Activated naive CD8-positive, alpha-beta T cell treated with anti-CD3 and anti-CD28 coated beads, Interleukin-2, amount 10 ng/mL, durations not matched to agents 7 days and 5 days (primary cell): ENCODE measurements at regions not wholly inside any gene's neighbourhood (a gene's known extent, or its start where the extent isn't known, plus 50 kb on each side); places are given as distances from the start of the nearest gene placed in this dataset.

Experiments
- ATAC-seq: fragments of 150-1000 bp; cut with Tn5 transposase; one replicate; pipeline ENCODE4 v1.10.0; 2021; ENCODE audit warnings: low read depth, moderate library complexity
- POLR2A ChIA-PET: fragments of 350-600 bp; sonication (Branson Sonifier 250); formaldehyde crosslinking; loops from one replicate; lab custom pipeline; 2021; ENCODE audit warnings: antibody characterized with exemption; lab: Charles Lee
- DNase-seq: peaks from one replicate; pipeline ENCODE4 v3.0.0; 2021
- H3K27ac Mint-ChIP-seq: one replicate; pipeline ENCODE4 v1.8.0; 2022; ENCODE audit warnings: mild to moderate bottlenecking, mixed read lengths
- H3K27me3 Mint-ChIP-seq: one replicate; pipeline ENCODE4 v1.8.0; 2022; ENCODE audit warnings: mild to moderate bottlenecking, moderate library complexity, mixed read lengths
- H3K36me3 Mint-ChIP-seq: one replicate; pipeline ENCODE4 v1.8.0; 2021; ENCODE audit warnings: mild to moderate bottlenecking, mixed read lengths
- H3K4me1 Mint-ChIP-seq: one replicate; pipeline ENCODE4 v1.8.0; 2021; ENCODE audit warnings: mixed read lengths
- H3K4me3 Mint-ChIP-seq: one replicate; pipeline ENCODE4 v1.8.0; 2022; ENCODE audit warnings: mild to moderate bottlenecking, moderate library complexity, mixed read lengths
- H3K9me3 Mint-ChIP-seq: one replicate; pipeline ENCODE4 v1.8.0; 2021; ENCODE audit warnings: mixed read lengths

DNA sequence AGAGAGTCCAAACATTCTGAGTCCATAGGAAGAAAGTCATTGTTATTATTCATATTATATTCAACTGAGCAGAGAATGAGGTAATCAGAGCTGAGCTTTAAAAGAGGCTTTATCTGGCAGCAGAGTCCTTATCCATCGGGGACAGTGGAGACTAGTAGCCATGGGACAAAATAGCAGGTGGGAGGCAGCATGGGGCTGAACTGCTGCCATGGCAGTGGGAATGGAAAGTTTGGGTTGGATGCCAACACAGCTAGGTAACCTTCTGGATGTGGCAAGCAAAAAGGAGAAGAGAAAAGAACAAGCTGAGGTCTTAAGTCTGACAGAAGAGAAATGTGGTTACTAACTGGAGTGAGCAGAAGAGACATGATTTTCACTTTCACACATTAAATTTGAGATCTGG, 71.0 kb upstream of the CDKN3 start:
- Mint-ChIP-seq H3K36me3 (no peaks in the 10 kb centered on the region), H3K4me3 (no peak overlapping the region), H3K9me3 (no peaks in the 10 kb centered on the region), H3K27me3 (peaks cover 4% of the 10 kb centered on the region), H3K4me1 (no peaks in the 10 kb centered on the region), H3K27ac (no peak overlapping the region)
- DNase-seq (no peak), ATAC-seq (no peak)
- POLR2A ChIA-PET, result no interaction called here

- H3K4me1 Mint-ChIP-seq, result no peaks in the 10 kb centered on the region
- no peak for ATAC-seq
- POLR2A ChIA-PET, result no interaction called here
- peaks cover 13% of the 10 kb centered on the region for H3K27me3 Mint-ChIP-seq
- no peaks in the 10 kb centered on the region for H3K9me3 Mint-ChIP-seq
- no peaks in the 10 kb centered on the region for H3K36me3 Mint-ChIP-seq
- H3K4me3 Mint-ChIP-seq, result no peak overlapping the region
- DNase-seq, result no peak
- H3K27ac Mint-ChIP-seq, result no peak overlapping the region
Measured at GRCh38 chr14:54329082-54329695, 67.6 kb upstream of the CDKN3 start.

DNA sequence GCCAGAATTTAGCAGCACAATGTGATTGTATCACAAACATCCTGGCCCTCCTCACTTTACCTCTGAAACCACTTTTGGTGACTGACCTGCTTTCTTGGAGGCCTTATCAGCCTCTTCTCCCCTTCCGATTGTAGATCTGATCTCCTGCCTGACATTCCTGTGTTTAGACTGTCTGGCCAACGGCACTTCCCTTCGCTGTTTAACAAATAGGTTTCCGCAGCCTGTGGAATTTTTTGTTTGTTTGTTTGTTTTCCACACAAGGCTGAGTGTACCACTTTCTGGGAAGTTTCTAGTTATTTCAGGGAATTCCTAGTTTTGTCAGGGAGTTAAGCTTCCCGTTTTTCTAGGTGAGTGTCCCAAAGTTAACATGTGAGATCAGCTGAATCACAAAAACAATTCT, 65.9 kb upstream of the CDKN3 start:
- POLR2A ChIA-PET, result no interaction called here
- ATAC-seq, result no peak

DNA sequence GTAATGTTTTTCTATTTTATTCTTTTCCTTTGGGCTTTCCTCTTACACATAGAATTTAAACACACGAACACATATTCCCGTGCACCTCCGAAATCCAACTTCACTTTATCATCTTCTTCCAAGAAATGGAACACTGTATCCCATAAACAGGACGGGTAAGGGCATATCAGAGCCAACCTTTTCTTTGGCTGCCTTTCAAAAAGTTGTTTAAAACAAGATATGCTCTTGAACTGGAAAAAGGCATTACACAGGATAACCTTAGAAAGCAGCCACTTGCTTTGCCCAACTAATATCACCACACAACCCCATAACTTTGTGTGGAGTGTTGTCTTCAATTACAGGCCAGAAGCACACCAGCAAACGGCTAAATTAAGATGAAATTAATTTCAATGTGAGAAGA, 65.3 kb upstream of the CDKN3 start:
- Mint-ChIP-seq H3K27ac (no peak overlapping the region), H3K9me3 (no peaks in the 10 kb centered on the region), H3K4me3 (no peak overlapping the region), H3K27me3 (peaks cover 16% of the 10 kb centered on the region), H3K4me1 (no peaks in the 10 kb centered on the region), H3K36me3 (no peaks in the 10 kb centered on the region)
- POLR2A ChIA-PET, result no interaction called here
- ATAC-seq, result no peak
- no peak for DNase-seq

More for the DNA sequence above, 65.9 kb upstream of the CDKN3 start:
- Mint-ChIP-seq H3K4me1 (no peaks in the 10 kb centered on the region), H3K27ac (no peak overlapping the region), H3K27me3 (peaks cover 16% of the 10 kb centered on the region), H3K36me3 (no peaks in the 10 kb centered on the region), H3K4me3 (no peak overlapping the region), H3K9me3 (no peaks in the 10 kb centered on the region)
- DNase-seq, result no peak

DNA sequence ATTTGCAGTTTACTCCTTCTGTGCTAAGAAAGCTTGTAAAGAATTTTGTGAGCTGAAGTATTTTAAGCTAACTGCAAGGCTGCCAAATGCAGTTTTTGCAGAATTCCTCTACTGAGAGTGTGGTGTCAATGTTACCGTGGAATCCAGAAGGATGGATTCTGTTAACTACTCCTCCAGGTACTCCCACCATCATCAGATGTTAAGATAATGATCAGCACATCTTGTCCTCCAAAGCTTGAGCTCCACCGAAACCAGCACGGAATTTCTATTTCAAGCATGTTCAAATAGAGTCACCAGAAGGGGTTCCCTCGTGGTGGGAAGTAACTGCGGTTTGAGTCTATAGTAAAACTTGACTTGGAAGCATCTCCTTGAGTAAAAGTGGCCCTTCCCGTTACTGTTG, 64.3 kb upstream of the CDKN3 start:
- no peak for ATAC-seq
- Mint-ChIP-seq H3K4me3 (no peak overlapping the region), H3K27me3 (peaks cover 19% of the 10 kb centered on the region), H3K4me1 (no peaks in the 10 kb centered on the region), H3K36me3 (no peaks in the 10 kb centered on the region), H3K27ac (no peak overlapping the region), H3K9me3 (no peaks in the 10 kb centered on the region)
- no peak for DNase-seq
- POLR2A ChIA-PET, result no interaction called here

- POLR2A ChIA-PET, result no interaction called here
- peaks cover 26% of the 10 kb centered on the region for H3K27me3 Mint-ChIP-seq
- no peak for ATAC-seq
- H3K27ac Mint-ChIP-seq, result no peak overlapping the region
- no peaks in the 10 kb centered on the region for H3K9me3 Mint-ChIP-seq
- no peak for DNase-seq
- H3K4me3 Mint-ChIP-seq, result no peak overlapping the region
- no peaks in the 10 kb centered on the region for H3K36me3 Mint-ChIP-seq
- H3K4me1 Mint-ChIP-seq, result no peaks in the 10 kb centered on the region
Measured at GRCh38 chr14:54333511-54333910, 63.3 kb upstream of the CDKN3 start.

DNA sequence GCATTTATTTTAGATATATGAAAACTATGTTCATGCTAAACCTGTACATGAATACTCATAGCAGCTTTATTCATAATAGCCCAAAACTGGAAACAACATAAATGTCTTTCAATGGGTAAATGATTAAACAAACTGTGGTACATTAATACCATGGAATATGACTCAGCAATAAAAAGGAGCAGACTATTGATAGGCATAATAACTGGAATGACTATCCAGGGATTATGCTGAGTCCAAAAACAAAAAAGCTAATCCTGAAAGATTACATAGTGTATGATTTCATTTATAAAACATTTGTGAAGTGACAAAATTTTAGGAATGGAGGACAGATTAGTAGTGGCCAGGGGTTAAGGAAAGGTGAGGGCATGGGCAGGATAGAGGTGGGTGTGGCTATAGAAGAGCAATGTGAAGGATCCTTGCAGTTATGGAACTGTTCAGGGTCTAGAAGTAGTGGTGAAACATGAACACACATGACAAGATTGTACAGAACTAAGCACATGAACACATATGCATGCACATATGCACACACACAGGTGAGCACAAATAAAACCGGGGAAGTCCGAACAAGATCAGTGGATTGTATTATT, 61.1 kb upstream of the CDKN3 start:
- Mint-ChIP-seq H3K36me3 (no peaks in the 10 kb centered on the region), H3K27me3 (peaks cover 31% of the 10 kb centered on the region)
- POLR2A ChIA-PET, result no interaction called here

GRCh38 chr14:54337314-54337713, 59.5 kb upstream of the CDKN3 start:
- Mint-ChIP-seq H3K27me3 (peaks cover 29% of the 10 kb centered on the region), H3K4me3 (no peak overlapping the region), H3K9me3 (no peaks in the 10 kb centered on the region), H3K4me1 (no peaks in the 10 kb centered on the region), H3K27ac (no peak overlapping the region), H3K36me3 (no peaks in the 10 kb centered on the region)
- POLR2A ChIA-PET, result no interaction called here
- ATAC-seq (no peak), DNase-seq (no peak)

More for the DNA sequence above, 61.1 kb upstream of the CDKN3 start:
- H3K4me1 Mint-ChIP-seq, result no peaks in the 10 kb centered on the region
- no peak overlapping the region for H3K27ac Mint-ChIP-seq
- H3K4me3 Mint-ChIP-seq, result no peak overlapping the region
- DNase-seq, result no peak
- no peaks in the 10 kb centered on the region for H3K9me3 Mint-ChIP-seq
- ATAC-seq, result no peak

DNA sequence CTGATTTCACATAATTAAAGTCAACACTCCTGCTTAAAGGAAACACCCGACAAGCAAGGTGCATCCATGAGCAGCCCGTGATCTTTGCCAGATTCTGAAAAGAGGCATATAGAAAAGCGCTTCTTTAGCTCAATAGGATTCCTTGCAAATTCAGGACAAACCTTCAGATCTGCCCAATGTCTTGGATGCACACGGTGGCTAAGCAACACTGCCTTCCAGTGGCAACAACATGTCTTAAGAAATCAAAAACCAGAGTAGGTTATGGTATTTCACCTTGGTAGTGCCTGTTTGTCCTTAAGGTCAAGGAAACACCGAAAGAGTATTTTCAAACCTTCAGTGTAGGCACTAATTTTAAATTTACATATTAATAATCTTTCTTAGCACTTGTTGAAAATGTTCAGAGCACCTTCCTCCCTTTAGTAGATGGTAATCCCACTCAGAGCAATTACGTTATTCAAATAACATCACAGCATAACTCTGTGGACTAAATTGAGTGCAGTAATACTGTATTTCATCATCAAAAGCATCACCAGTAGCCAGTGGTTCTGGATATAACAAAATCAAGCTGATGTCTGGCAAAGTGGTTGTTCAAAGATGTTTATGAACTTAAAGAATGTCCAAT, 58.0 kb upstream of the CDKN3 start:
- DNase-seq (no peak), ATAC-seq (no peak)
- Mint-ChIP-seq H3K27ac (no peak overlapping the region), H3K36me3 (no peaks in the 10 kb centered on the region), H3K4me1 (no peaks in the 10 kb centered on the region), H3K9me3 (no peaks in the 10 kb centered on the region), H3K27me3 (peaks cover 23% of the 10 kb centered on the region), H3K4me3 (no peak overlapping the region)
- POLR2A ChIA-PET, result no interaction called here

DNA sequence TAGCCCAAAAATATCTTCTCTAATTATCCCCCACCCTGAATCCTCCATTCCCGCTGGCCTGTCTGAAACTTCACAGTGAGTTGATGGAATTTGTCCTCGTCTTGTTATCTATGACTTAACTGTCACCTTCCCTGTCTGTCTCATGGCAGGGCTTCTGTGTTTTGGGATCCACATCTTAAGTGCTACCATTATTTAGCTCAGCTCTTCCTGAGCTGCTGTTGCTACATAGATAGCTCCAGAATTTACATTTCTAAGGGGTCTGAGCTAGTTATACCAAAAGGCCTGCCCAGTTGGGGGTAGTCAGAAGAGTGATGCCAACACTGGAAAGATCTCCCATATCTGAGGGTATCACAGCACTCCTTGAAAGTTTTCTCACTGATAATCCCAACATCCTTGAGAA, 57.0 kb upstream of the CDKN3 start:
- Mint-ChIP-seq H3K36me3 (no peaks in the 10 kb centered on the region), H3K27me3 (peaks cover 23% of the 10 kb centered on the region), H3K4me3 (no peak overlapping the region), H3K4me1 (no peaks in the 10 kb centered on the region), H3K9me3 (no peaks in the 10 kb centered on the region), H3K27ac (no peak overlapping the region)
- POLR2A ChIA-PET, result no interaction called here
- no peak for ATAC-seq
- DNase-seq, result no peak

GRCh38 chr14:54342806-54343205, 54.0 kb upstream of the CDKN3 start:
- no peaks in the 10 kb centered on the region for H3K9me3 Mint-ChIP-seq
- H3K27me3 Mint-ChIP-seq, result peaks cover 17% of the 10 kb centered on the region
- no peak for ATAC-seq
- H3K27ac Mint-ChIP-seq, result no peak overlapping the region
- no peaks in the 10 kb centered on the region for H3K4me1 Mint-ChIP-seq
- H3K36me3 Mint-ChIP-seq, result no peaks in the 10 kb centered on the region
- no peak overlapping the region for H3K4me3 Mint-ChIP-seq
- DNase-seq, result no peak
- POLR2A ChIA-PET, result no interaction called here

DNA sequence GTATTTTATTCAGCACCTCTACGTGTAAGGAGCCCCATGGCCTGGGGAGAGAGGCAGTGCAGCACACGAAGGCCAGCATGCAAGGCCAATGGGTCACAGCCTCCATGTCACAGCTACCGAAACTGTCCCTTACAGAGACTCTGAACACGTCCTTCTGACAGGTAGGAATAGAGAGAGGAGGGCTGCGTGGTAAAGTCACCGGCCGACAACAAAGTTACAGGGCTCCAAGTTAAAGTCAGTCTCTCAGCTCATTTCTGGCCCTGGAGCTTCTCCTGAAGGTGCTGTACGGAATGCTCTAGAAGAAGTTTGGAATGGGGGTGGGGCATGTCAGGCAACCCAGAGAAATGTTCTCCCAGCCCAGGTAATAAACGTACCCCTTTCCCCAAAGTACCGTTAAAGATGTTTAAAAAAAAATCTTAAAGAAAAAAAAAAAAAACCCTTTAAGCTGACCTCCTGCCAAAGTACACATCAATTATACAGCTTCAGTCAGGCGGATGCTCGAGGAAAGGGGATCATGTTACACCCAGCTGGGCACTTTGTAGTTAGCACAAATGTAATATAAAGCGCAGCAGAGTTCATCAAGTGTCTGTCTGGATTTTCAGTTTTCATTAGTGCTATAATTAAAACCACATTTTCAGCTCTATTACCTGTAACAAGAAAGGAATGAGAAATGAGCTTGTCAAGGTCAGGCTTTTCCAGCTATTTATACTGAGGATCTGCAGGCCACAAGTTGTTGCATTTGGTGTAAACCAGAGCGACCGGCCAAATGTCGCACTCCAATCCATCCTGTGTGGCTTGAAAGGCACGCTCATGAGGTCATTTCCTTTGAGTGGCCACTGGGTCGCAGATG, 53.3 kb upstream of the CDKN3 start:
- POLR2A ChIA-PET, result no interaction called here
- Mint-ChIP-seq H3K36me3 (no peaks in the 10 kb centered on the region), H3K27ac (no peak overlapping the region), H3K4me3 (no peak overlapping the region), H3K4me1 (no peaks in the 10 kb centered on the region), H3K27me3 (peaks cover 10% of the 10 kb centered on the region), H3K9me3 (no peaks in the 10 kb centered on the region)
- DNase-seq (no peak), ATAC-seq (no peak)

- no peak overlapping the region for H3K4me3 Mint-ChIP-seq
- no peak overlapping the region for H3K27ac Mint-ChIP-seq
- H3K27me3 Mint-ChIP-seq, result peaks cover 14% of the 10 kb centered on the region
- DNase-seq, result no peak
- no peak for ATAC-seq
- H3K36me3 Mint-ChIP-seq, result no peaks in the 10 kb centered on the region
- no peaks in the 10 kb centered on the region for H3K9me3 Mint-ChIP-seq
- H3K4me1 Mint-ChIP-seq, result no peaks in the 10 kb centered on the region
- POLR2A ChIA-PET, result no interaction called here
Measured at GRCh38 chr14:54344445-54344844, 52.4 kb upstream of the CDKN3 start.
